ENCODE measurements at regions not wholly inside any gene's neighbourhood (a gene's known extent, or its start where the extent isn't known, plus 50 kb on each side); places are given as distances from the start of the nearest gene placed in this dataset.
"Not testable (repeated sequence)": the region's sequence is repeated elsewhere in the genome, so short reads cannot be mapped to it uniquely, and the experiment has no call there.

DNA sequence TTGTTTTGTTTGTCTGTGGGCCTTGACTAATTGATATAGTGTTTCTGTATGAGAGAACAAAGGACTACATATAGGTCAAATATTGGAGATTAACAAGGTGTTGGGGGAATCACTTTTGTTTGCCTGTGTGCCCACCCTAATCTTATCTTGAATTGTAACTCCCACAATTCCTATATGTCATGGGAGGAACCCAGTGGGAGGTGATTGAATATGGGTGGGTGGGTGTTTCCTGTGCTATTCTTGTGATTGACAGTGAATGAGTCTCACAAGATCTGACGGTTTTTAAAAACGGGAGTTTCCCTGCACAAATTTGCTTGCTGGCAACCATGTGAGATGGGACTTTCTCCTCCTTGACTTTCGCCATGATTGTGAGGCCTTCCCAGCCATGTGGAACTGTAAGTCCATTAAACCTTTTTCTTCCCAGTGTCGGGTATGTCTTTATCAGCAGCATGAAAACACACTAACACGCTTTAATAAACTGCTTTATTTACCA is 64.9 kb upstream of the HSPB3 start:
- FAIRE-seq (no peak), DNase-seq (ENCODE audit: low read depth) (no peak)
- Histone ChIP-seq H3K4me3 (ENCODE audit: low read depth, low read length) (no peak overlapping the region), H3K36me3 (ENCODE audit: control insufficient read depth, insufficient read depth, low read length) (no peaks in the 10 kb centered on the region), H3K27me3 (ENCODE audit: control insufficient read depth, insufficient read depth, low read length) (no peaks in the 10 kb centered on the region)
- no peak for TF ChIP-seq CTCF (IDR thresholded peaks at IDR 0.05; ENCODE audit: insufficient read depth, low read length, severe bottlenecking)

DNA sequence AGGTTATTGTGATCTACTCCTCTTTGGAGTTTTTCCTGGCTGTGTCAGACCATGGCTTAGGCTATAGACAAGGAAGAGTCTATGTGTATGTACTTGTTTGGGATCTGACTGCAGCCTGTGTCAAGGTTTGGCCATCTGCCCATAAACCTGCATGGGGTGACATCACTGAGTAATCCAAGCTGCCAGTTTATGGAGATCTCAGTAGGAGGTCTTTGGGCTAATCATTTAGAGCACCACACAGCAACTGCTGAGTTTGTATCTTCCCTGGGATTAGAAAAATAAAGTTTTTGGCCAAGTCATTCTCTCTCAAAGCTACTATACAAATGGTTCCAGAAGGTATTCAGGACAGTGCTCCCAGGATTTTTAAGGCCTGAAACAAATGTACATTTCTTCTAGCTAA is 65.5 kb upstream of the HSPB3 start:
- FAIRE-seq = peak; percentile 89
- no peak for TF ChIP-seq CTCF (IDR thresholded peaks at IDR 0.05; ENCODE audit: insufficient read depth, low read length, severe bottlenecking)
- DNase-seq (ENCODE audit: low read depth) = peak; percentile 99

DNA sequence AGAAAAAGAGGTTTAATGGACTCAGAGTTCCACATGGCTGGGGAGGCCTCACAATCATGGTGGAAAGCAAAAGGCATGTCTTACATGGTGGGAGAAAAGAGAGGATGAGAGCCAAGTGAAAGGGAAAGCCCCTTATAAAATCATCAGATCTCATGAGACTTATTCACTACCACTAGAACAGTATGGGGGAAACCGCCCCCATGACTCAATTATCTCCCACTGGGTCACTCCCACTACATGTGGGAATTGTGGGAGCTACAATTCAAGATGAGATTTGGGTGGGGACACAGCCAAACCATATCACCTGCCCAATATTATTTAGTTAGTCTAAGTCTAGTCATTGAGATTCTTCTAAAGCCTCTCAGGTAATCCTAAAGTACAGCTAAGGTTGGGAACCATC is 66.1 kb upstream of the HSPB3 start:
- not testable (repeated sequence) for H3K27me3 ChIP-seq (ENCODE audit: control insufficient read depth, insufficient read depth, low read length); H3K4me3 ChIP-seq (ENCODE audit: low read depth, low read length); FAIRE-seq; H3K36me3 ChIP-seq (ENCODE audit: control insufficient read depth, insufficient read depth, low read length)
- DNase-seq (ENCODE audit: low read depth) = peak; percentile 22

More for the DNA sequence above, 65.5 kb upstream of the HSPB3 start:
- Histone ChIP-seq H3K36me3 (ENCODE audit: control insufficient read depth, insufficient read depth, low read length) (no peaks in the 10 kb centered on the region), H3K4me3 (ENCODE audit: low read depth, low read length) (no peak overlapping the region), H3K27me3 (ENCODE audit: control insufficient read depth, insufficient read depth, low read length) (no peaks in the 10 kb centered on the region)

- H3K36me3 ChIP-seq (ENCODE audit: control insufficient read depth, insufficient read depth, low read length) = no peaks in the 10 kb centered on the region
- no peak overlapping the region for H3K4me3 ChIP-seq (ENCODE audit: low read depth, low read length)
- no peak for FAIRE-seq
- no peaks in the 10 kb centered on the region for H3K27me3 ChIP-seq (ENCODE audit: control insufficient read depth, insufficient read depth, low read length)
- no peak for TF ChIP-seq CTCF (IDR thresholded peaks at IDR 0.05; ENCODE audit: insufficient read depth, low read length, severe bottlenecking)
- DNase-seq (ENCODE audit: low read depth) = no peak
These were observed 66.7 kb upstream of the HSPB3 start for GRCh38 chr5:54388811-54389210.

- DNase-seq (ENCODE audit: low read depth) = no peak
- TF ChIP-seq CTCF (IDR thresholded peaks at IDR 0.05; ENCODE audit: insufficient read depth, low read length, severe bottlenecking) = no peak
These were observed 67.1 kb upstream of the HSPB3 start for GRCh38 chr5:54388409-54388808.

GRCh38 chr5:54387659-54388232 is 67.8 kb upstream of the HSPB3 start:
- Histone ChIP-seq H3K36me3 (ENCODE audit: control insufficient read depth, insufficient read depth, low read length) (no peaks in the 10 kb centered on the region), H3K4me3 (ENCODE audit: low read depth, low read length) (no peak overlapping the region), H3K27me3 (ENCODE audit: control insufficient read depth, insufficient read depth, low read length) (no peaks in the 10 kb centered on the region)
- no peak for TF ChIP-seq CTCF (IDR thresholded peaks at IDR 0.05; ENCODE audit: insufficient read depth, low read length, severe bottlenecking)
- peak; percentile 63 for DNase-seq (ENCODE audit: low read depth)
- no peak for FAIRE-seq

More at GRCh38 chr5:54388409-54388808, 67.1 kb upstream of the HSPB3 start:
- FAIRE-seq = peak; percentile 52
- no peaks in the 10 kb centered on the region for H3K36me3 ChIP-seq (ENCODE audit: control insufficient read depth, insufficient read depth, low read length)
- H3K27me3 ChIP-seq (ENCODE audit: control insufficient read depth, insufficient read depth, low read length) = no peaks in the 10 kb centered on the region
- no peak overlapping the region for H3K4me3 ChIP-seq (ENCODE audit: low read depth, low read length)
